Body of pancreas (tissue), 4 donors: ENCODE measurements at regions not wholly inside any gene's neighbourhood (a gene's known extent, or its start where the extent isn't known, plus 50 kb on each side); places are given as distances from the start of the nearest gene placed in this dataset.
"Not testable (repeated sequence)": the region's sequence is repeated elsewhere in the genome, so short reads cannot be mapped to it uniquely, and the experiment has no call there.

Source experiments
- ATAC-seq: fragments of 150-250 bp; one replicate; pipeline ENCODE4 v1.9.1; 2016
- DNase-seq, 4 donors: peaks; one replicate each; pipeline ENCODE4 v3.0.0-alpha.2; 2019
- H3K27ac ChIP-seq, 4 donors: fragments of 200-600 bp; sonication (generic); 1 replicate in 3 of 4; 2 replicates in 1 of 4; pipeline versions ENCODE4 v1.5.1 to v1.6.1; 2016 to 2019; ENCODE audit warnings: mild to moderate bottlenecking in 1 of 4, mixed read lengths in 1 of 4, moderate library complexity in 1 of 4
- H3K27me3 ChIP-seq, 2 donors: fragments of 200-600 bp; sonication (generic); one replicate each; pipeline ENCODE4 v1.6.0; 2016; ENCODE audit warnings: mild to moderate bottlenecking in 1 of 2
- H3K36me3 ChIP-seq, 2 donors: fragments of 200-600 bp; sonication (generic); replicated peaks in 1 of 2; 2 replicates each; pipeline ENCODE4 v1.5.1; 2016; ENCODE audit warnings: low read depth in 2 of 2; ENCODE audit not compliant: insufficient read depth in 1 of 2
- H3K4me1 ChIP-seq: fragments of 200-600 bp; sonication (generic); one replicate; pipeline ENCODE4 v1.6.0; 2016
- H3K4me3 ChIP-seq, 2 donors: fragments of 200-600 bp; sonication (generic); 1 replicate in 1 of 2; 2 replicates in 1 of 2; pipeline ENCODE4 v1.5.1; 2016 to 2019
- H3K9me3 ChIP-seq, 3 donors: fragments of 200-600 bp; sonication (generic); 1 replicate in 2 of 3; 2 replicates in 1 of 3; pipeline ENCODE4 v1.5.1; 2016
- CTCF ChIP-seq, 7 experiments: fragments of 450-650 bp in 4 of 7; fragments of 200-600 bp in 3 of 7; sonication (generic) in 3 of 7; IDR thresholded peaks; one replicate each; pipeline ENCODE4 v1.5.1; 2016 to 2019; ENCODE audit warnings: antibody characterized with exemption in 7 of 7
- WGBS, 2 donors: methylation state at CpG; one replicate each; pipeline ENCODE4 v1.1.5; 2017; 5-methylcytosine and 5-hydroxymethylcytosine counted together
- intact Hi-C: fragments of 100-400 bp; cut with DNase I; formaldehyde crosslinking; loops from one replicate; pipeline ENCODE4 v1.15.1; 2023

- H3K27ac ChIP-seq, ATAC-seq, H3K36me3 ChIP-seq, H3K4me1 ChIP-seq, H3K9me3 ChIP-seq, DNase-seq, H3K27me3 ChIP-seq, H3K4me3 ChIP-seq, intact Hi-C loops: not testable (repeated sequence)
- 50 to 80% methylated on average over 1 of the region's 5 CpGs for WGBS, 2 donors
Observed at GRCh38 chr16:18148132-18148531, 188.4 kb downstream of the NPIPA8 start.

DNA sequence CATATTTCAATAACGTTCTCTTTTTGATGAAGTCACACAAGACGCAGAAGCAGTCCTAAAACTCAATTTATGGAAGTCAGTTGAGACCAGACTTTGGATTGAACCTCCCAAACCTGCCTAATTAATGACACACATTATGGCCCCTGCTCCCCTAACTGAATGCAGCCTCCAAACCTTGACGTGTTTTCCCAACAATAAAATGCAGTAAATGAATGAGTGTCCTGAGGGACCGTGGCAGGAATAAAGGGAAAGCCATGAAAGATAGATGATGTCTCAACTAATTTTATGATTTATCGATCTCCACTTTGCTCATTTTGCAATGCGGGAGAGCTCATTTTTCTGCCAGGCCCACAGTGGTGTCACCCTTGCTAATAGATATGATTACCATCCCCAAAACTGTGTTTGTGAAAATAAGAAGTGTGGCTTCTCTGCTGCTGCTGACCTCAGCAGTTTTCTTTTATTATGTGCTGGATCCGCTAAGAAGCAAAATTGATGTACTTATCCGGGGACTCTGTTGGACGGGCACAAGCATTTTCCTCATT is 189.9 kb downstream of the NPIPA8 start:
- H3K4me3 ChIP-seq, ATAC-seq, DNase-seq, H3K4me1 ChIP-seq, H3K27me3 ChIP-seq, H3K9me3 ChIP-seq, intact Hi-C loops, H3K36me3 ChIP-seq, H3K27ac ChIP-seq: not testable (repeated sequence)
- WGBS, 2 donors = no CpG with 5 or more reads among the region's 9 CpGs

DNA sequence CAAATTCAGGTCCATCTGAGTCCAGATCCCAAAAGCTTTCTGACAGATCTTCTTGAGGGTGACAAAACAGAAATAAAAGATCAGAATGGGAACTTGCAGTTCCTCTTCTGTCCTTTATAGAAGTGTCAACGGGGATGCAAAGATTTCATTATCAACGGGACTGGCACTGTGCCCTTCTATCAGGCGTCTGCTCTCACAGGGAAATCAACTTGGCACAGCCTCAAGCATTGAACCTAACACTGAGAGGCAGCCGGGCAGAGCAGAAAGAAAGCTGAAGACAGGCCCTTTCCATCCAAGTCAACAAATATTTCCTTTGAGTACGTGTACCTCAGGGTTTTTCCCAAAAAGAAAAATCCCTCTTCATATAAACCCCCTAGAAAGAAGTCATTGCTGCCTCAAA is 194.5 kb downstream of the NPIPA8 start:
- ATAC-seq, H3K4me3 ChIP-seq, DNase-seq, H3K36me3 ChIP-seq, H3K27ac ChIP-seq, intact Hi-C loops, H3K27me3 ChIP-seq, H3K9me3 ChIP-seq, H3K4me1 ChIP-seq: not testable (repeated sequence)
- WGBS, 2 donors = no CpG with 5 or more reads among the region's 5 CpGs

DNA sequence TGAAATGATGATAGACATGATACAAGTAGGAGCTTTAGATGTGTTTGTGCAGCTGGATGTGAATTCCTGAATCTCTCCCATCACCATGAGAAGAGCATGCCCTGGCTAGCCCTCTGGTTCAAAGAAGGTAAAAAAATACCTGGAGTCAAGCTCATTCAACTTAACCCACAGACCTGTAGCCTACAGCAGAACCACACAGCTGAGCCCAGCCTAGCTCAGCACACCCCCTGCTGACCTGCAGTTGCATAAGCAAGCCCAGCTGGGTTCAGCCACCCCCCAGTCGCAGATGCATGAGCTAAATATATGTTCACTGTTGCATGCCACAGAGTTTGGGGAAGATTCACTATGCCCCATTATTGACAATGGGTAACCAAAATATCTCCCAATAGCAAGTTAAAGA is 200.2 kb downstream of the NPIPA8 start:
- ATAC-seq, H3K27me3 ChIP-seq: not testable (repeated sequence)
- no CpG with 5 or more reads among the region's 1 CpG for WGBS, 2 donors

GRCh38 chr16:18135024-18135423 is 201.5 kb downstream of the NPIPA8 start:
- H3K36me3 ChIP-seq, H3K27me3 ChIP-seq, intact Hi-C loops, H3K9me3 ChIP-seq, H3K4me3 ChIP-seq, H3K27ac ChIP-seq, DNase-seq, ATAC-seq, H3K4me1 ChIP-seq: not testable (repeated sequence)
- 40 to 50% methylated on average over 1 of the region's 4 CpGs for WGBS, 2 donors

More for the DNA sequence above, 200.2 kb downstream of the NPIPA8 start:
- DNase-seq, H3K36me3 ChIP-seq, H3K4me3 ChIP-seq, H3K27ac ChIP-seq, H3K9me3 ChIP-seq, H3K4me1 ChIP-seq, intact Hi-C loops: not testable (repeated sequence)

- 0 to 3% methylated on average over 2 to 6 of the region's 6 CpGs for WGBS, 2 donors
- ATAC-seq, H3K36me3 ChIP-seq, H3K4me1 ChIP-seq, H3K27ac ChIP-seq, H3K9me3 ChIP-seq, H3K4me3 ChIP-seq, H3K27me3 ChIP-seq, intact Hi-C loops, DNase-seq: not testable (repeated sequence)
- peak in 3 of 7 experiments; percentile 11 to 54 (median 19) for TF ChIP-seq CTCF (IDR thresholded peaks at IDR 0.05)
Observed at GRCh38 chr16:18131587-18131986, 204.9 kb downstream of the NPIPA8 start.

DNA sequence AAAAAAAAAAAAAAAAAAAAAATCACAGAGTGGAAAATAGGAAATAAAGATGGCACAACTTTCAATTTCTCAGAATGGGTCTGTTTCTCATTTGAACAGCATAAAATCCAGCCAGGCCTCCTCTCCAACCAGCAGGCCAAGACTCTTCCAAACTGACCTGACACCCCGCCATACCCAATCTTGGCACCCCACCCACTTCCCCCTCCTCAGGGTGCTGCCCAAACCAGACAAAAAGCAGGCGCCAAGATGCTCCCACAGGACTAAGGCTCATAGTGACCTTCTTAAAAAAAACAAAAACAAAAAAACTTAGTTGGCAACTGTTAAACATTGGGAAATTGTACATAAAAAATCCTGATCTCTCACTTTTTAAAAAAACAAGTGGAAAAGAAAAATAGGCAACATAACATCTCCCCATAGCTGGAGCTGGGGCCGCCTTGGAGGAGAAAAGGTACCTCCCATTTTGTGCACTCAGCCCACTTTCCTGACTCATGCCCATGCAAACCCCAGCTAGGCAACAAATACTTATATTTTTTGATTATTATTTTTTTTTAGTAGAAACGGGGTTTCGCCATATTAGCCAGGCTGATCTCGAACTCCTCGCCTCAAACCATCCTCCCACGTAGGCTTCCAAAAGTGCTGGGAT is 205.9 kb downstream of the NPIPA8 start:
- H3K9me3 ChIP-seq, H3K27ac ChIP-seq, intact Hi-C loops, H3K4me1 ChIP-seq, H3K36me3 ChIP-seq, ATAC-seq, H3K4me3 ChIP-seq, DNase-seq, H3K27me3 ChIP-seq: not testable (repeated sequence)
- 53 to 56% methylated on average over 7 of the region's 8 CpGs for WGBS, 2 donors

DNA sequence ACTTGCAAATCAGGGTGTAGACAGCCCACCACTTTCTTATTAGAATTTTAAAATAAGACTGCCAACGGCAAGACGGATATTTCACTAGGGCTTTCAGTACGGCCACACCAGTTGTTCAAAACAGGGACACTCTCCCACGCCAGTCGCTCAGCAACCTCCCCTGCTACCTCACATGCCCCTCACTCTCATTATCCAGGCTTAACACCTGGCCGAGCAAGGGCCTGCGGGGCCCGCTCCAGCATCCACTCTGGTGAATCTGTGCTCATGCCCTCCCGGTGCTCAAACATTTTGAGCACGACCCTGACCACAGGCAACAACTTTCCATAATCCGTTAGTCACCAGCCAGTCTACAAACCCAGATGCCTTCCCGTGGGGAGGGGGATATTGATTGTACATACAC is 209.5 kb downstream of the NPIPA8 start:
- DNase-seq, H3K4me1 ChIP-seq, intact Hi-C loops, H3K4me3 ChIP-seq, H3K36me3 ChIP-seq, H3K27me3 ChIP-seq, ATAC-seq, H3K27ac ChIP-seq, H3K9me3 ChIP-seq: not testable (repeated sequence)
- WGBS, 2 donors = 0% methylated on average over 1 of the region's 12 CpGs; no CpG with 5 or more reads in 1 of the 2 donors

DNA sequence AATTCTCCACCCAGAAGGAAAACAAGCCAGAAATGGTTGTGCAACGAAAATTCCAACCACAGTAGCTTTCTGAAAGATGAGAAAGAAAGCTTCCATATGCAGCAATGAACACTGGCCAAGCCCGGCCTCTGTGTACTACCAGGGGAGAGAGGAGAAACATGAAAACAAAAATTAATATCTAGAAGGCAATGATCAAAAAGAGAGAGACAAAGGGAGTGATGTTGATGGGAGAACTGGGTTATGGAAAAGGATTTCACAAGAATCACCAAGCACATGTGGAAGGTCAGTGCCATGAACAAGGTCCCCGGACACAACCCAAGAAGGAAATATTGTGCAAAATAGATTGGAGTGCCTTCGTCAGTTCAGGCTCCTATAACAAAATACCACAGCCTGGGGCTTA is 217.4 kb downstream of the NPIPA8 start:
- DNase-seq, ATAC-seq: not testable (repeated sequence)

GRCh38 chr16:18118684-18119083 is 217.9 kb downstream of the NPIPA8 start:
- H3K36me3 ChIP-seq, H3K4me1 ChIP-seq, DNase-seq, H3K4me3 ChIP-seq, ATAC-seq, intact Hi-C loops, H3K27me3 ChIP-seq, H3K9me3 ChIP-seq, H3K27ac ChIP-seq: not testable (repeated sequence)
- 32 to 60% methylated on average over 2 to 4 of the region's 5 CpGs for WGBS, 2 donors

More for the DNA sequence above, 217.4 kb downstream of the NPIPA8 start:
- intact Hi-C loops, H3K27ac ChIP-seq, H3K36me3 ChIP-seq, H3K4me1 ChIP-seq, H3K9me3 ChIP-seq, H3K4me3 ChIP-seq, H3K27me3 ChIP-seq: not testable (repeated sequence)
- 48 to 53% methylated on average over 2 of the region's 4 CpGs for WGBS, 2 donors

- H3K27me3 ChIP-seq, H3K36me3 ChIP-seq, H3K4me1 ChIP-seq, H3K27ac ChIP-seq, H3K4me3 ChIP-seq, intact Hi-C loops, ATAC-seq, DNase-seq, H3K9me3 ChIP-seq: not testable (repeated sequence)
- 48 to 61% methylated on average over 5 to 9 of the region's 9 CpGs for WGBS, 2 donors
Observed at GRCh38 chr16:18118071-18118470, 218.5 kb downstream of the NPIPA8 start.
